HG03066 (cell line): ENCODE measurements at regions not wholly inside any gene's neighbourhood (a gene's known extent, or its start where the extent isn't known, plus 50 kb on each side); places are given as distances from the start of the nearest gene placed in this dataset.

Experiments used
- ATAC-seq: cut with Tn5 transposase; IDR thresholded peaks from one replicate; pipeline ENCODE4 v1.9.1; 2021; ENCODE audit warnings: low read depth; ENCODE audit not compliant: unreplicated experiment

- peak; percentile 75 for ATAC-seq
Measured at GRCh38 chr12:127677537-127678131, 589.3 kb upstream of the TMEM132C start.

DNA sequence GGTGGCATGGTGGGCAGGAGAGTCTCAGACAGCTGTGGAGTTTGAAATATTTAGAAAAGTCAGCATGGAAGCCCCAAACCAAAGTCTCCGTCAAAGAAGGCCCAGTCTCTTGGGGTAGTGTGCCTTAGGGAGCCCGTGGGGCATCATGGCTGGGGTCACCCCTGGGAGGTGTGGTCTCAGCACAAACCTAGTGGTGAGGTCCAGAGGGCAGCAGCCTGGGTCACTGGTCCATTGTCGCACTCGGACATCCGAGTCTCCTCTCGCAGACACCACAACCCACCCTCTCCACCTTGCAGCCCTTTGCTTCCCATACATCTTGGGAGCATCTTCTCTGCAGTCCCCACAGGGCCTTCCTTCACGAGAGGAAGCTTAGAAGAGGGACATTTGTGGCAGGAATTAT, 588.0 kb upstream of the TMEM132C start:
- ATAC-seq = no peak

DNA sequence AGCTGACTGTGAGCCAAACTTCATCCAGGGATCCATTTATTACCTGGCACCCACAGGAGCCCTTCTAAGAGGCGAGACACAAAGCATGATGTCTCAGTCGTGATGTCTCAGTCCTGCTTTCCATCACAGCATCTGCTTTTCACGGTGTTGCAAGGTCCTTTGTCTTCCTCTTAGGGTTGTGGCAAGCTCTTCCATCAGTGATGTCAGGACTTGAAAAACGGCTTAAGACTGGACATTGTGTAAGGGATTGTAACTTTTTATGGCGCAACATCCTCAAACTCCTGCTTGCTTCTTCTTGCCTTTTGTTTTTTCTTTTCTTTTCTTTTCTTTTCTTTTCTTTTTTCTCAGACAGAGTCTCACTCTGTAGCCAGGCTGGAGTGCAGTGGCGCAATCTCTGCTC, 586.5 kb upstream of the TMEM132C start:
- ATAC-seq = no peak

DNA sequence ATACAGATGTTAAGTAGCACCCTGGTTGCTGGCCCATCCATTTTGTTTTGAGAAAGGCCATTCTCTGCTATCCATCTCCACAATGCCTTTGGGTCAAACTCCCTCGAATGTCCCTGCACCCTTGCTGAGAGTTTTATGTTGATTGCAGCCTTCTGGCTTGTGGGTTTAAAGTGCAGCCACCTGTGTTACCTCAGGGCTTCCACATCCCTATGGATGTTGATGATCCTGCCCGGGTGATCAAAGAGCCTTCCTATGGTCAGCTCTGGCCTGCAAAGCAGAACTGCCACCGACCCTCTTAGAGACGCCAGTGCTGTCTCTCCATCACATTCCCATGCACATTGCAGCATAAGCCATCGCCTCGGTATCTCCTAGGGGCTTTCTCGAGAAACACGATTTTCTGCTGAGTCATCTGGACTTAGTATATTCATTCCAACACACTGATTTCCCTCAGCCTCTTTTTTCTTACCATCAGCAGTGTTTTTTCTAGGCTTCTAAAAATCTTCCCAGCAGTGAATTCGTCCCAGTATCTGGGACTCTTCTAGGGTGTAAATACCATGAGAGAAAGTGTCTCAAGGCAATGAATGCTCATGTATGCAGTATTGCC, 585.7 kb upstream of the TMEM132C start:
- no peak for ATAC-seq

GRCh38 chr12:127685491-127685890, 581.5 kb upstream of the TMEM132C start:
- ATAC-seq = no peak

DNA sequence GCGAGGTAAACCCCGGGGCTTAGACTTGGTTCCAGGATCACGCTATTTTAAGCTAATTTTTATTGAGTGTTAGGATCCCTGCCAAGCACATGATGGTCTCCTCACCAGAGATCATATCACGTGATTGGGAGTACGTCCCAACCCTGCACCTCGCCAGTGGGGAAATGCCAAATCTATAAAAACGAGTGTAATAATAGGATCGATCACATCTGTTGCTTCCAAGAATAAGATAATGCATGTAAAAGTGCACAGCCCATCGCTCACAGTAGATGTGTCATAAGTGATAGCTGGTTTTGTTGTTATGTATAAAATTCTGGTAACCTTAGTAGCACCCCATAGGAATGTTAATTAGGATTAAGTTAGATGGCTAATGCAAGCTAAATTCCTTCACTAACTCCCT, 581.0 kb upstream of the TMEM132C start:
- no peak for ATAC-seq

- no peak for ATAC-seq
Measured at GRCh38 chr12:127687181-127687580, 579.8 kb upstream of the TMEM132C start.

GRCh38 chr12:127688906-127689428, 578.0 kb upstream of the TMEM132C start:
- ATAC-seq = no peak

GRCh38 chr12:127690161-127690560, 576.8 kb upstream of the TMEM132C start:
- no peak for ATAC-seq

DNA sequence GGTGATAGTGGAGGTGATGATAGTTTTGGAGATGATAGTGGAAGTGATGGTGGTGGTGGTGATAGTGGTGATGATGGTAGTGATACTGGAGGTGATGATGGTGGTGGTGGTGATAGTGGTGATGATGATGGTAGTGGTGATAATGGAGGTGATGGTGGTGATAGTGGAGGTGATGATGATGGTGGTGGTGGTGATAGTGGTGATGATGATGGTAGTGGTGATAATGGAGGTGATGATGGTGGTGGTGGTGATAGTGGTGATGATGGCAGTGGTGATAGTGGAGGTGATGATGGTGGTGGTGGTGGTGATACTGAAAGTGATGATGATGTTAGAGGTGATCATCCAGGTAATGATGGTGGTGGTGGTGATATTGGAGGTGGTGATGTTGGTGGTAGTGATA, 570.0 kb upstream of the TMEM132C start:
- ATAC-seq = no peak

- ATAC-seq = no peak
Measured at GRCh38 chr12:127703026-127703425, 563.9 kb upstream of the TMEM132C start.

- ATAC-seq = no peak
Measured at GRCh38 chr12:127711108-127711507, 555.9 kb upstream of the TMEM132C start.

DNA sequence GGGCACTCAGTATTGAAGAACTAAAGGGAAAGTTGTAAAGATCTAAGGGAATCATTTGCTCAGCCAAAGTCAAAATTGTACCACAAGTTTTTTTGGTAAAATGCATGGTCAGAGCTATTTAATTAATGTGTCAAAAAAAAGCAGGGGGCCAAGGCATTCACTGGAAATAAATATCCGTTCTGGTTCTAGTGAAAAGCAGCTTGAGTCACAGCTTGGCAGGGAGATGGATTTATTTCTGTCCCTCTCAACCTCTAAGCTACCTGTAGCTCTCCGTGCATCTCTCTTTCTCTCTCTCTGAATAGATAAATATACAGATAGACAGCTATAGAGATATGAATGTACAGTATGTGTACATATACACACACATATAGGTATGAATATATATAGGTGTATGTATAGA, 554.4 kb upstream of the TMEM132C start:
- no peak for ATAC-seq

- no peak for ATAC-seq
Measured at GRCh38 chr12:127716166-127716565, 550.8 kb upstream of the TMEM132C start.

- no peak for ATAC-seq
Measured at GRCh38 chr12:127717278-127717677, 549.7 kb upstream of the TMEM132C start.

DNA sequence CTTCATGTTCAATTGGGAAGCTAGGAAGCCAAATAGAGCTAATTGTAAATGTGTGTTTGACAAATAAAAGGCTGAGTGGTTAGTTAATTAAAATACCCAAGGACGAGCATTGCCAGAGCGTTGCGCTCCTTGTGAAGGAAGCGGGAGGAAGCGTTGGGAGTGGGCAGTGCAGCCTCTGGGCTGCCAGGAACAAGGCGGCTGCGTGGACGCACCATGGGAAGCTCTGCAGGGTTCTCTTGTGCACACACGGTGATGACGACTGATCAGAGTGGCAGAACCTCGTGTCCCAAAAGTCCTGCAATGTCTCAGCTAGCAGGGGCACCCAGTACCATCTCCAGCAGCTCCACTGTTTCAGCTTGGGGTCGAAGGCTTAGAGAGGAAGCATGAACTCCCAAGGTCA, 546.6 kb upstream of the TMEM132C start:
- no peak for ATAC-seq

GRCh38 chr12:127722611-127723010, 544.4 kb upstream of the TMEM132C start:
- no peak for ATAC-seq

- ATAC-seq = no peak
Measured at GRCh38 chr12:127723251-127723650, 543.7 kb upstream of the TMEM132C start.

GRCh38 chr12:127726671-127727315, 540.2 kb upstream of the TMEM132C start:
- no peak for ATAC-seq

DNA sequence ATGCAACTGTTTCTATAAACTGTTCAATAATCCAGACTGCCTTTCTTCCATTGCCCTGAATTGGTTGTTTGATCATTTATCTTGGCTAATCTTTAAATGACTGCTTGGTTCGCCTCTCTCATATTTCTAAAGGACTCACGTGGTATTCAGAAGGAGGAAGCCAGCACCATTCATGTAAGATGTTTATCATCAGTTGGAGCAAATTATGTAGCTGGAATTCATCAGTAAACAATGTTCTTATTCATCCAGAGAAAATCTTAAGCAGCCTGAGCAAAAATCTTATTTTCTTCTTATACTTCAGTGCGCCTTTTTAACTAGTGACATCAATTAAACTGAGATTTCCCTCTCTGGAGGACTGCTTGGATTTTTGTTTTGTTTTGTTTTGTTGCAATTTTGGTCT, 538.7 kb upstream of the TMEM132C start:
- no peak for ATAC-seq

DNA sequence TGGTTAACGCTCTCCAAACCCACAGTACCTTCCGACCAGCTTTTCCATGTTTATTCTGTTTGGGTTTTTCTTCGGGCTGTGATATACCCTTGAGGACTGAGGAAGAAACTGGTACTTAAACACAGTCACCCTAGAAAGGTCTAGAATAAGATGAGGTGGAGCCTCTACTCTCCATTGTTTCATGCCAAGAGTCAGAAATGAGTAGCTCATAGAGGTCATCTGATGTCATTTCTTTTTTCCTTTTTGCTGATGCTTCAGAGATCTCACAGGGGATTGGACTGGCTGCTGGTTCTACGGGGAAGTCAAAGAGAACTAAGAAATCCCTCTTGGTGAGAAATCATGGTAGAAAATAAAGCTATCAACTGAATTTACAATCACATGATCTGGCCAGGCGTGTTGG, 538.2 kb upstream of the TMEM132C start:
- no peak for ATAC-seq

DNA sequence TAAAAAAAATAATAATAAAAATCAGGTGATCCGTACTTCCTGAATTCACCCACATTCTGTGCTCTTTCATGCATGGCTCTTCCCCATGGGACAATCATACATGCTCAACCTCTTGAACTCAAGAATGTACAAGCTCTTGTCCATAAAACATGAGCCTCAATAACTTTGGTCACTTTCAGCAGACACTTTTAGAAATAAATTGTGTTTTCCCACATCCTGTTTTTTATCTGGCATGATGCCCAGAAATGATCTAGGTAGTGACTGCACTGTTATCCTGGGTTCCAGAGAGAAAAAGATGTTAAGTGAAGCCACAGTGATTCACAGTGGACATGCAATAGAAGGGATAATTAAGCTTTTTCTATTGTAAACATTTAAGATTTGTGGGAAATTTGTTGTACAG, 537.6 kb upstream of the TMEM132C start:
- ATAC-seq = no peak
